Tibial nerve (tissue), 4 donors: ENCODE measurements at regions not wholly inside any gene's neighbourhood (a gene's known extent, or its start where the extent isn't known, plus 50 kb on each side); places are given as distances from the start of the nearest gene placed in this dataset.

Source experiments
- DNase-seq, 2 donors: peaks; one replicate each; pipeline ENCODE4 v3.0.0-alpha.2; 2019; ENCODE audit warnings: low spot score in 2 of 2
- H3K27ac ChIP-seq, 4 donors: fragments of 200-600 bp; sonication (generic) in 3 of 4; one replicate each; pipeline ENCODE4 v1.5.1; 2017 to 2019; ENCODE audit warnings: mild to moderate bottlenecking in 1 of 4
- H3K27me3 ChIP-seq, 2 donors: fragments of 200-600 bp; sonication (generic) in 1 of 2; one replicate each; pipeline versions ENCODE4 v1.5.1 to v1.6.0; 2017 to 2019
- H3K36me3 ChIP-seq, 3 donors: fragments of 200-600 bp; sonication (generic); one replicate each; pipeline ENCODE4 v1.5.1; 2018 to 2019
- H3K4me1 ChIP-seq, 4 donors: fragments of 200-600 bp; sonication (generic) in 3 of 4; one replicate each; pipeline ENCODE4 v1.5.1; 2017 to 2019
- H3K4me3 ChIP-seq, 4 donors: fragments of 200-600 bp; sonication (generic) in 3 of 4; one replicate each; pipeline ENCODE4 v1.5.1; 2017 to 2019; ENCODE audit warnings: mild to moderate bottlenecking in 1 of 4, moderate library complexity in 1 of 4
- H3K9me3 ChIP-seq, 4 donors: fragments of 200-600 bp; sonication (generic) in 3 of 4; one replicate each; pipeline ENCODE4 v1.5.1; 2017 to 2019
- EP300 ChIP-seq, 2 donors: sonication (generic); formaldehyde crosslinking; IDR thresholded peaks; one replicate each; pipeline ENCODE4 v1.6.1; 2017; ENCODE audit warnings: antibody characterized with exemption in 2 of 2, mild to moderate bottlenecking in 1 of 2
- POLR2A ChIP-seq, 2 donors: fragments of 450-650 bp; IDR thresholded peaks; one replicate each; pipeline ENCODE4 v1.6.1; 2017; ENCODE audit warnings: antibody characterized with exemption in 2 of 2, mild to moderate bottlenecking in 2 of 2, moderate library complexity in 2 of 2
- WGBS, 2 donors: methylation state at CpG; one replicate each; pipeline ENCODE4 v1.1.5; 2018; 5-methylcytosine and 5-hydroxymethylcytosine counted together
- TF ChIP-seq, protein P1 (sequence below), 5 experiments: fragments of 200-600 bp in 3 of 5; fragments of 450-650 bp in 2 of 5; sonication (generic) in 3 of 5; IDR thresholded peaks; one replicate each; pipeline ENCODE4 v1.5.1; 2016 to 2019; ENCODE audit warnings: antibody characterized with exemption in 5 of 5, mild to moderate bottlenecking in 3 of 5, moderate library complexity in 2 of 5

DNA sequence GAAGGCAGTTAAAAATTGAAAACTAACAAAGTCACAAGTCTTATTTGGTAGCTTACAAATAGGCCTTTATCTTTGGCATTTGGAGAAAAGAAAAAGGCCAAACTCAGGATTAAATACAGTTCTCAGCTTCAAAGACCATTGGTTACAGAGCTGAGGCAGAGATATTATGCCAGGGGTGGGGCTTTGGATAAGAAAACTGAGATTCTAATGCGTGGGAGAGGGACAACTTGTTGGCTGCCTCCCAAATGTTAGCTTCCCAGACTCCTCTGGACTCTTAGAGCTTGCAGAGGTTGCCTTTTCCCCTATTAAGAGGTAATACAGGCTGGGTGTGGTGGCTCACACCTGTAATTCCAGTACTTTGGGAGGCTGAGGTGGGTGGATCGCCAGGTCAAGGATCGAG is 231.8 kb downstream of the SQOR start:
- H3K4me3 ChIP-seq, result no peak overlapping the region
- WGBS, 2 donors, result 67 to 72% methylated on average over 3 of the region's 3 CpGs
- no peaks in the 10 kb centered on the region for H3K27me3 ChIP-seq
- no peaks in the 10 kb centered on the region for H3K36me3 ChIP-seq
- H3K9me3 ChIP-seq, result peaks cover 0 to 2% (median 0%) of the 10 kb centered on the region in 4 donors
- TF ChIP-seq EP300 (IDR thresholded peaks at IDR 0.05) (no peak), POLR2A (IDR thresholded peaks at IDR 0.05) (no peak)
- TF ChIP-seq, protein P1, sequence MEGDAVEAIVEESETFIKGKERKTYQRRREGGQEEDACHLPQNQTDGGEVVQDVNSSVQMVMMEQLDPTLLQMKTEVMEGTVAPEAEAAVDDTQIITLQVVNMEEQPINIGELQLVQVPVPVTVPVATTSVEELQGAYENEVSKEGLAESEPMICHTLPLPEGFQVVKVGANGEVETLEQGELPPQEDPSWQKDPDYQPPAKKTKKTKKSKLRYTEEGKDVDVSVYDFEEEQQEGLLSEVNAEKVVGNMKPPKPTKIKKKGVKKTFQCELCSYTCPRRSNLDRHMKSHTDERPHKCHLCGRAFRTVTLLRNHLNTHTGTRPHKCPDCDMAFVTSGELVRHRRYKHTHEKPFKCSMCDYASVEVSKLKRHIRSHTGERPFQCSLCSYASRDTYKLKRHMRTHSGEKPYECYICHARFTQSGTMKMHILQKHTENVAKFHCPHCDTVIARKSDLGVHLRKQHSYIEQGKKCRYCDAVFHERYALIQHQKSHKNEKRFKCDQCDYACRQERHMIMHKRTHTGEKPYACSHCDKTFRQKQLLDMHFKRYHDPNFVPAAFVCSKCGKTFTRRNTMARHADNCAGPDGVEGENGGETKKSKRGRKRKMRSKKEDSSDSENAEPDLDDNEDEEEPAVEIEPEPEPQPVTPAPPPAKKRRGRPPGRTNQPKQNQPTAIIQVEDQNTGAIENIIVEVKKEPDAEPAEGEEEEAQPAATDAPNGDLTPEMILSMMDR (IDR thresholded peaks at IDR 0.05), result no peak
- H3K4me1 ChIP-seq, result no peaks in the 10 kb centered on the region
- no peak for DNase-seq
- H3K27ac ChIP-seq, result no peak overlapping the region

DNA sequence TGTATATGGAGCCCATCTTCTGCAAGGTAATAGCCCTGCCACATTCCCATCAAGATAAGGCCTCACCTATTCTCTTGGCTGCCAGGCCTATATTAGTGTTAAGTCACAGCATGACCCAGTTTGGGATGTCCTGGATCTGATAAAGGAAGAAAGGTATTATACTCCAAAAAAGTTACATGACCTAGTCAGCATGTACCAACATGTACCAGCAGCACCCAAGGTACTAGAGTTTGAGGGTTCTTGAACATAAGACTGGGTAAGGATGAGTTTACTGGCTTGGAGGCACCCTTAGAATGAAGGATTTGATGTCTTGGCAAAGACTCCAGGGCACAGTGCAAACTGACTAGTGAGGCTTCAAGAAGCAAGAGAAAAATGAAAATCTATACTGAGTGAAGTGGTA is 232.5 kb downstream of the SQOR start:
- Histone ChIP-seq H3K36me3 (no peaks in the 10 kb centered on the region), H3K4me1 (no peaks in the 10 kb centered on the region), H3K27me3 (no peaks in the 10 kb centered on the region), H3K27ac (no peak overlapping the region), H3K4me3 (no peak overlapping the region), H3K9me3 (peaks cover 0 to 6% (median 0%) of the 10 kb centered on the region in 4 donors)
- TF ChIP-seq POLR2A (IDR thresholded peaks at IDR 0.05), result no peak
- TF ChIP-seq EP300 (IDR thresholded peaks at IDR 0.05), result no peak
- TF ChIP-seq, protein P1 (IDR thresholded peaks at IDR 0.05), result no peak
- no peak for DNase-seq

DNA sequence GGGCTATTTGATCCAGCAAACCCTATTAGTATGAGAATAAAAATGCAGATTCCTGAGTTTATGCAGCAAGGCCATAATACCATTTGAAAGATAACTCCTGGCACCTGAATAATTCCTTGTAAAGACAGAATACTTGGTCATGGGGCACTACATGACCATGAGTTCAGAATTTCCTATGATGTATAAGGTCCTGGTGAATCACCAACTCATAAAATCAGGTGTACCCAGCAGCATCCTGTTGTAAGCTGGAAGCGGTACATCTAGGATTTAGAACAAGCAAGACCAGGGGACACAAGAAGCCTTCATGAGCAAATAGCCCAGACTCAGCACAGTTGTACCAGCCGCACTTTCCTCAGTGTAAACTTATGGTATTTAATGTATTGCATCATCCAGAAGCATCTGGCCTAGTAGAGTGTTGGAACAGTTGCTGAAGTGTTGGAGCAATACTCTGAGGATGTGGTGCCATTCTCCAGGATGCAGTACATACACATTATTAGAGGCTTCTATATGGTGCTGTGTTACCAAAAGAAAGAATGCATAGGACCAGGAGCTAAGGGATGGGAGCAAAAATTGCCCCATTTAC is 233.4 kb downstream of the SQOR start:
- 96 to 98% methylated on average over 2 of the region's 2 CpGs for WGBS, 2 donors
- Histone ChIP-seq H3K27me3 (no peaks in the 10 kb centered on the region), H3K9me3 (peaks cover 0 to 13% (median 0%) of the 10 kb centered on the region in 4 donors), H3K4me1 (no peaks in the 10 kb centered on the region), H3K27ac (no peak overlapping the region), H3K4me3 (no peak overlapping the region), H3K36me3 (no peaks in the 10 kb centered on the region)
- no peak for DNase-seq
- TF ChIP-seq, protein P1 (IDR thresholded peaks at IDR 0.05), result no peak
- no peak for TF ChIP-seq EP300 (IDR thresholded peaks at IDR 0.05)
- no peak for TF ChIP-seq POLR2A (IDR thresholded peaks at IDR 0.05)

DNA sequence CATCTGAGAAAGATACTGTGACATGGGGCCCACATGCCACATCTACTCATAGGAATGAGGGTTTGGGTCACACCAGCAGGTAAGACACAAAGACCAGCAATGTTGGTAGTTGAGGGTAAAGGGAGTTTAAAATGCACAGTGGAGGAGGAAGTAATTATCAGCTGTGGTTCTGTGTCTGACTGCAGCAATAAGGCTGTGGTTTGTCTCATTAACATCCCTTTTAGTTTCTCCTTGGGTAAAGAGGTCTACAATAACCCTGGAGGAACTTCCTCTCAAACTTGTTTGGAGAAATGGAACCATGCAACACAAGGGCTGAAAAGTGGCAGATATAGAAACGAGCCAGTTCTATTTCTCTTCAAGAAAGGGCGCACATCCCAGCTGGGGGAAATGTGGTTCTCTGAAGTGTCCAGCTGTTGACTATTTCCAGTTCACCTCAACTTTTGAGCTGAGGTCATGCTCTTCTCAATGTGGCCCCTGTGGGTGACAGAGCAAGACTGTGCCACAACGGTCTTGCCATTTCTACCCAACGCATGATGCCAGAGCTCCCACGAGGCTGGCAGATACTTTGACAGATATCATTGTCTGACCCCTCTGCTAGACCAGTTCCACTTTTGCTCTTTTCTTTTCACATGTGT is 234.3 kb downstream of the SQOR start:
- Histone ChIP-seq H3K27ac (no peak overlapping the region), H3K36me3 (no peaks in the 10 kb centered on the region), H3K9me3 (peaks cover 0 to 21% (median 0%) of the 10 kb centered on the region in 4 donors), H3K4me3 (no peak overlapping the region), H3K27me3 (no peaks in the 10 kb centered on the region), H3K4me1 (no peaks in the 10 kb centered on the region)
- no peak for DNase-seq
- TF ChIP-seq, protein P1 (IDR thresholded peaks at IDR 0.05), result no peak
- TF ChIP-seq EP300 (IDR thresholded peaks at IDR 0.05) (no peak), POLR2A (IDR thresholded peaks at IDR 0.05) (no peak)
- 86 to 92% methylated on average over 5 of the region's 5 CpGs for WGBS, 2 donors

DNA sequence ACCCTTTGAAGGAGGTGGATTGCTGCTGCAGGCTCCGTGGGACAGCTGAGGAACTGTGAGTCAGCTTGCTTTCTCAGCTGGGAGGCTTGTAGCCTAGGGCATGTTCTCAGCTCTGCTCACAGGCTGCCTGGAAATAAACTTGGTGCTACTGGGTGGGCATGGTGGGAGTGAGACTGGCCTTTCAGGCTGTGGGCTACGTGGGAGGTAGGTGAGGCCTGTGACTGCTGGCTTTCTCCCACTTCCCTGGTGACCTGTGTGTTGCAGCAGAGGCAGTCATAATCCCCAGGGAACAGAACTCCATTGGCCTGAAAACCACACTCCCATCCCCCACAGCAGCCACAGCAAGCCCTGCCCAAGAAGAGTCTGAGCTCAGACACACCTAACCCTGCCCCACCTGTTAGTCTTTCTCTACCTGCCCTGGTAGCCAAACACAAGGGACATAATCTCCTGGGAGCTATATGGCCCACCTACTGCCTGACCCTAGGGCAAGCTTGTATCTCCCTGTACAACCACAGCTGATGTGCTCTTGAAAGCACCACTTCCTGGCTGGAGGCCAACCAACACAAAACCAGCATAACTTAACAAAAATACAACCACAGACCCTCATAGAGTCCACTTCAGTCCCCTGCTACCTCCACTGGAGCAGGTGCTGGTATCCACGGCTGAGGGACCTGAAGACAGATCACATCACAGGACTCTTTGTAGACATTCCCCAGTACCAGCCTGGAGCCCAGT is 236.5 kb downstream of the SQOR start:
- H3K27ac ChIP-seq, result no peak overlapping the region
- peaks cover 0 to 22% (median 0%) of the 10 kb centered on the region in 4 donors for H3K9me3 ChIP-seq
- WGBS, 2 donors, result 56 to 63% methylated on average over 3 of the region's 3 CpGs
- no peak overlapping the region for H3K4me3 ChIP-seq
- H3K36me3 ChIP-seq, result no peaks in the 10 kb centered on the region
- no peak for DNase-seq
- no peaks in the 10 kb centered on the region for H3K4me1 ChIP-seq
- no peaks in the 10 kb centered on the region for H3K27me3 ChIP-seq
- TF ChIP-seq EP300 (IDR thresholded peaks at IDR 0.05), result no peak
- TF ChIP-seq, protein P1 (IDR thresholded peaks at IDR 0.05), result no peak
- no peak for TF ChIP-seq POLR2A (IDR thresholded peaks at IDR 0.05)
